Kidney epithelial cell (primary cell): ENCODE measurements at regions not wholly inside any gene's neighbourhood (a gene's known extent, or its start where the extent isn't known, plus 50 kb on each side); places are given as distances from the start of the nearest gene placed in this dataset.
A peak's percentile ranks its signal among the peaks of the same experiment; 100 is the strongest.

Source experiments
- DNase-seq: peaks from one replicate; pipeline ENCODE4 v3.0.0-alpha.2; 2010; ENCODE audit warnings: low read depth
- H3K27me3 ChIP-seq: 2 replicates; pipeline ENCODE4 v1.6.0; 2011; ENCODE audit warnings: low read length; ENCODE audit not compliant: control insufficient read depth, insufficient read depth
- H3K36me3 ChIP-seq: 2 replicates; pipeline ENCODE4 v1.5.1; 2011; ENCODE audit warnings: low read length; ENCODE audit not compliant: control insufficient read depth, insufficient read depth
- H3K4me3 ChIP-seq: 2 replicates; pipeline ENCODE4 v1.5.1; 2011; ENCODE audit warnings: low read depth, mild to moderate bottlenecking, control low read depth, low read length
- CTCF ChIP-seq: IDR thresholded peaks from 2 replicates; pipeline ENCODE4 v1.5.1; 2011; ENCODE audit warnings: mild to moderate bottlenecking, moderate library complexity, low read length, control low read depth, inconsistent platforms; ENCODE audit not compliant: insufficient read depth, poor library complexity, severe bottlenecking

GRCh38 chr2:164028814-164029534 lies 293.2 kb upstream of the FIGN start:
- peak; percentile 26 for DNase-seq
- no peak overlapping the region for H3K4me3 ChIP-seq
- no peak for TF ChIP-seq CTCF
- H3K27me3 ChIP-seq, result no peaks in the 10 kb centered on the region
- H3K36me3 ChIP-seq, result no peaks in the 10 kb centered on the region

GRCh38 chr2:164024396-164024795 lies 288.6 kb upstream of the FIGN start:
- no peaks in the 10 kb centered on the region for H3K36me3 ChIP-seq
- DNase-seq, result no peak
- no peak for TF ChIP-seq CTCF
- H3K4me3 ChIP-seq, result no peak overlapping the region
- H3K27me3 ChIP-seq, result no peaks in the 10 kb centered on the region

GRCh38 chr2:164023896-164024295 lies 288.1 kb upstream of the FIGN start:
- Histone ChIP-seq H3K27me3 (no peaks in the 10 kb centered on the region), H3K4me3 (no peak overlapping the region), H3K36me3 (no peaks in the 10 kb centered on the region)
- DNase-seq, result no peak
- no peak for TF ChIP-seq CTCF

GRCh38 chr2:164015328-164016123 lies 279.7 kb upstream of the FIGN start:
- DNase-seq, result peak; percentile 98
- Histone ChIP-seq H3K27me3 (no peaks in the 10 kb centered on the region), H3K4me3 (peak overlapping the region; percentile 5), H3K36me3 (no peaks in the 10 kb centered on the region)
- TF ChIP-seq CTCF, result no peak

- DNase-seq, result no peak
- H3K36me3 ChIP-seq, result no peaks in the 10 kb centered on the region
- TF ChIP-seq CTCF, result no peak
Measured at GRCh38 chr2:164014791-164015190, 279.0 kb upstream of the FIGN start.

More at GRCh38 chr2:164014791-164015190, 279.0 kb upstream of the FIGN start:
- no peaks in the 10 kb centered on the region for H3K27me3 ChIP-seq
- peak overlapping the region; percentile 4 for H3K4me3 ChIP-seq
